ENCODE measurements at regions not wholly inside any gene's neighbourhood (a gene's known extent, or its start where the extent isn't known, plus 50 kb on each side); places are given as distances from the start of the nearest gene placed in this dataset.

GRCh38 chr6:71490876-71491275 lies 202.3 kb downstream of the OGFRL1 start:
- Histone ChIP-seq H3K27ac (ENCODE audit: low read depth in 1 of 2, low read length in 2 of 2) (no peak overlapping the region), H3K4me1 (ENCODE audit: control insufficient read depth in 4 of 4, insufficient read depth in 4 of 4, low read length in 3 of 4) (no peaks in the 10 kb centered on the region), H3K27me3 (ENCODE audit: control insufficient read depth in 4 of 4, insufficient read depth in 4 of 4, low read length in 3 of 4) (no peaks in the 10 kb centered on the region), H3K9ac (ENCODE audit: low read depth in 1 of 2, low read length in 2 of 2) (no peak overlapping the region), H3K9me3 (ENCODE audit: control insufficient read depth in 4 of 4, low read length in 3 of 4) (no peaks in the 10 kb centered on the region), H3K36me3 (ENCODE audit: control insufficient read depth in 4 of 4, insufficient read depth in 3 of 4, low read depth in 1 of 4, low read length in 3 of 4) (no peaks in the 10 kb centered on the region), H3K4me3 (ENCODE audit: low read depth in 1 of 3, low read length in 3 of 3) (no peak overlapping the region)
- WGBS: 88% methylated on average over 5 of the region's 5 CpGs
- TF ChIP-seq HNF4A (conservative IDR thresholded peaks at IDR 0.05) (no peak), EGR1 (IDR thresholded peaks at IDR 0.05; ENCODE audit: low read depth in 2 of 2) (no peak), HNF4G (IDR thresholded peaks at IDR 0.05) (no peak), FOXA2 (IDR thresholded peaks at IDR 0.05) (no peak), RXRA (IDR thresholded peaks at IDR 0.05) (no peak), NR2F2 (IDR thresholded peaks at IDR 0.05) (no peak), FOXA1 (IDR thresholded peaks at IDR 0.05) (no peak), MAX (IDR thresholded peaks at IDR 0.05) (no peak)
- TF ChIP-seq, protein P1, sequence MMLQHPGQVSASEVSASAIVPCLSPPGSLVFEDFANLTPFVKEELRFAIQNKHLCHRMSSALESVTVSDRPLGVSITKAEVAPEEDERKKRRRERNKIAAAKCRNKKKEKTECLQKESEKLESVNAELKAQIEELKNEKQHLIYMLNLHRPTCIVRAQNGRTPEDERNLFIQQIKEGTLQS (IDR thresholded peaks at IDR 0.05): no peak
- no peak for DNase-seq (ENCODE audit: low spot score)

- Histone ChIP-seq H3K9me3 (ENCODE audit: control insufficient read depth in 4 of 4, low read length in 3 of 4) (no peaks in the 10 kb centered on the region), H3K4me1 (ENCODE audit: control insufficient read depth in 4 of 4, insufficient read depth in 4 of 4, low read length in 3 of 4) (no peaks in the 10 kb centered on the region), H3K4me3 (ENCODE audit: low read depth in 1 of 3, low read length in 3 of 3) (no peak overlapping the region), H3K27me3 (ENCODE audit: control insufficient read depth in 4 of 4, insufficient read depth in 4 of 4, low read length in 3 of 4) (no peaks in the 10 kb centered on the region), H3K9ac (ENCODE audit: low read depth in 1 of 2, low read length in 2 of 2) (no peak overlapping the region), H3K27ac (ENCODE audit: low read depth in 1 of 2, low read length in 2 of 2) (no peak overlapping the region), H3K36me3 (ENCODE audit: control insufficient read depth in 4 of 4, insufficient read depth in 3 of 4, low read depth in 1 of 4, low read length in 3 of 4) (no peaks in the 10 kb centered on the region)
- no peak for TF ChIP-seq MAX (IDR thresholded peaks at IDR 0.05)
- TF ChIP-seq RAD21 (IDR thresholded peaks at IDR 0.05): no peak
- no peak for TF ChIP-seq YY1 (IDR thresholded peaks at IDR 0.05)
- DNase-seq (ENCODE audit: low spot score): no peak
These were observed 203.2 kb downstream of the OGFRL1 start for GRCh38 chr6:71491844-71492243.

DNA sequence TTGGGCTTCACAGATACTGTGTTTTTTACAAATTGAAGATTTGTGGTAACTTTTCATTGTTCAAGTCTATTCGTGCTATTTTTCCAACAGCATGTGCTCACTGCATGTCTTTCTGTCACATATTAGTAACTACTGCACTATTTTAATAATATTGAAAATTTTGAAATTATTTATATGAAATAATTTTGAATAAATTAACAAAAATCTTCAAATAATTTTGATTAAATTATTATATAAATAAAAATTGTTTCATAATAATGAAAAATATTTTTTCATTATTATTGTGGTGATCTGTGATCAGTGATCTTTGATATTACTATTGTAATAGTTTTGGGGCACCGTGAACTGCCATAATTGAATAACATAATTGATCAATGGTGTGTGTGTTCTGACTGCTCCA lies 204.1 kb downstream of the OGFRL1 start:
- no peaks in the 10 kb centered on the region for H3K9me3 ChIP-seq (ENCODE audit: control insufficient read depth in 4 of 4, low read length in 3 of 4)
- WGBS: 49% methylated on average over 2 of the region's 2 CpGs
- H3K36me3 ChIP-seq (ENCODE audit: control insufficient read depth in 4 of 4, insufficient read depth in 3 of 4, low read depth in 1 of 4, low read length in 3 of 4): no peaks in the 10 kb centered on the region
- H3K27ac ChIP-seq (ENCODE audit: low read depth in 1 of 2, low read length in 2 of 2): no peak overlapping the region
- no peak for DNase-seq (ENCODE audit: low spot score)
- TF ChIP-seq, protein P2, sequence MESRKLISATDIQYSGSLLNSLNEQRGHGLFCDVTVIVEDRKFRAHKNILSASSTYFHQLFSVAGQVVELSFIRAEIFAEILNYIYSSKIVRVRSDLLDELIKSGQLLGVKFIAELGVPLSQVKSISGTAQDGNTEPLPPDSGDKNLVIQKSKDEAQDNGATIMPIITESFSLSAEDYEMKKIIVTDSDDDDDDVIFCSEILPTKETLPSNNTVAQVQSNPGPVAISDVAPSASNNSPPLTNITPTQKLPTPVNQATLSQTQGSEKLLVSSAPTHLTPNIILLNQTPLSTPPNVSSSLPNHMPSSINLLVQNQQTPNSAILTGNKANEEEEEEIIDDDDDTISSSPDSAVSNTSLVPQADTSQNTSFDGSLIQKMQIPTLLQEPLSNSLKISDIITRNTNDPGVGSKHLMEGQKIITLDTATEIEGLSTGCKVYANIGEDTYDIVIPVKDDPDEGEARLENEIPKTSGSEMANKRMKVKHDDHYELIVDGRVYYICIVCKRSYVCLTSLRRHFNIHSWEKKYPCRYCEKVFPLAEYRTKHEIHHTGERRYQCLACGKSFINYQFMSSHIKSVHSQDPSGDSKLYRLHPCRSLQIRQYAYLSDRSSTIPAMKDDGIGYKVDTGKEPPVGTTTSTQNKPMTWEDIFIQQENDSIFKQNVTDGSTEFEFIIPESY (IDR thresholded peaks at IDR 0.05): no peak
- TF ChIP-seq GABPA (IDR thresholded peaks at IDR 0.05 in 1 of 2, conservative IDR thresholded peaks at IDR 0.05 in 1 of 2) (no peak), SP1 (IDR thresholded peaks at IDR 0.05) (no peak), RXRA (IDR thresholded peaks at IDR 0.05) (no peak), HNF4G (IDR thresholded peaks at IDR 0.05) (no peak), HNF4A (conservative IDR thresholded peaks at IDR 0.05) (no peak), RAD21 (IDR thresholded peaks at IDR 0.05) (no peak), MAX (IDR thresholded peaks at IDR 0.05) (no peak), EGR1 (IDR thresholded peaks at IDR 0.05; ENCODE audit: low read depth in 2 of 2) (no peak), YY1 (IDR thresholded peaks at IDR 0.05) (no peak), FOXA1 (IDR thresholded peaks at IDR 0.05) (no peak), TAF1 (conservative IDR thresholded peaks at IDR 0.05) (no peak), JUND (IDR thresholded peaks at IDR 0.05) (no peak), FOXA2 (IDR thresholded peaks at IDR 0.05) (no peak), NR2F2 (IDR thresholded peaks at IDR 0.05) (no peak)
- TF ChIP-seq, protein P3, sequence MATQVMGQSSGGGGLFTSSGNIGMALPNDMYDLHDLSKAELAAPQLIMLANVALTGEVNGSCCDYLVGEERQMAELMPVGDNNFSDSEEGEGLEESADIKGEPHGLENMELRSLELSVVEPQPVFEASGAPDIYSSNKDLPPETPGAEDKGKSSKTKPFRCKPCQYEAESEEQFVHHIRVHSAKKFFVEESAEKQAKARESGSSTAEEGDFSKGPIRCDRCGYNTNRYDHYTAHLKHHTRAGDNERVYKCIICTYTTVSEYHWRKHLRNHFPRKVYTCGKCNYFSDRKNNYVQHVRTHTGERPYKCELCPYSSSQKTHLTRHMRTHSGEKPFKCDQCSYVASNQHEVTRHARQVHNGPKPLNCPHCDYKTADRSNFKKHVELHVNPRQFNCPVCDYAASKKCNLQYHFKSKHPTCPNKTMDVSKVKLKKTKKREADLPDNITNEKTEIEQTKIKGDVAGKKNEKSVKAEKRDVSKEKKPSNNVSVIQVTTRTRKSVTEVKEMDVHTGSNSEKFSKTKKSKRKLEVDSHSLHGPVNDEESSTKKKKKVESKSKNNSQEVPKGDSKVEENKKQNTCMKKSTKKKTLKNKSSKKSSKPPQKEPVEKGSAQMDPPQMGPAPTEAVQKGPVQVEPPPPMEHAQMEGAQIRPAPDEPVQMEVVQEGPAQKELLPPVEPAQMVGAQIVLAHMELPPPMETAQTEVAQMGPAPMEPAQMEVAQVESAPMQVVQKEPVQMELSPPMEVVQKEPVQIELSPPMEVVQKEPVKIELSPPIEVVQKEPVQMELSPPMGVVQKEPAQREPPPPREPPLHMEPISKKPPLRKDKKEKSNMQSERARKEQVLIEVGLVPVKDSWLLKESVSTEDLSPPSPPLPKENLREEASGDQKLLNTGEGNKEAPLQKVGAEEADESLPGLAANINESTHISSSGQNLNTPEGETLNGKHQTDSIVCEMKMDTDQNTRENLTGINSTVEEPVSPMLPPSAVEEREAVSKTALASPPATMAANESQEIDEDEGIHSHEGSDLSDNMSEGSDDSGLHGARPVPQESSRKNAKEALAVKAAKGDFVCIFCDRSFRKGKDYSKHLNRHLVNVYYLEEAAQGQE (IDR thresholded peaks at IDR 0.05): no peak
- TF ChIP-seq, protein P4, sequence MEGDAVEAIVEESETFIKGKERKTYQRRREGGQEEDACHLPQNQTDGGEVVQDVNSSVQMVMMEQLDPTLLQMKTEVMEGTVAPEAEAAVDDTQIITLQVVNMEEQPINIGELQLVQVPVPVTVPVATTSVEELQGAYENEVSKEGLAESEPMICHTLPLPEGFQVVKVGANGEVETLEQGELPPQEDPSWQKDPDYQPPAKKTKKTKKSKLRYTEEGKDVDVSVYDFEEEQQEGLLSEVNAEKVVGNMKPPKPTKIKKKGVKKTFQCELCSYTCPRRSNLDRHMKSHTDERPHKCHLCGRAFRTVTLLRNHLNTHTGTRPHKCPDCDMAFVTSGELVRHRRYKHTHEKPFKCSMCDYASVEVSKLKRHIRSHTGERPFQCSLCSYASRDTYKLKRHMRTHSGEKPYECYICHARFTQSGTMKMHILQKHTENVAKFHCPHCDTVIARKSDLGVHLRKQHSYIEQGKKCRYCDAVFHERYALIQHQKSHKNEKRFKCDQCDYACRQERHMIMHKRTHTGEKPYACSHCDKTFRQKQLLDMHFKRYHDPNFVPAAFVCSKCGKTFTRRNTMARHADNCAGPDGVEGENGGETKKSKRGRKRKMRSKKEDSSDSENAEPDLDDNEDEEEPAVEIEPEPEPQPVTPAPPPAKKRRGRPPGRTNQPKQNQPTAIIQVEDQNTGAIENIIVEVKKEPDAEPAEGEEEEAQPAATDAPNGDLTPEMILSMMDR (IDR thresholded peaks at IDR 0.05; ENCODE audit: low read depth, low read length, missing input control): no peak
- TF ChIP-seq, protein P1 (IDR thresholded peaks at IDR 0.05): no peak
- H3K4me3 ChIP-seq (ENCODE audit: low read depth in 1 of 3, low read length in 3 of 3): no peak overlapping the region
- no peaks in the 10 kb centered on the region for H3K27me3 ChIP-seq (ENCODE audit: control insufficient read depth in 4 of 4, insufficient read depth in 4 of 4, low read length in 3 of 4)
- H3K9ac ChIP-seq (ENCODE audit: low read depth in 1 of 2, low read length in 2 of 2): no peak overlapping the region
- no peaks in the 10 kb centered on the region for H3K4me1 ChIP-seq (ENCODE audit: control insufficient read depth in 4 of 4, insufficient read depth in 4 of 4, low read length in 3 of 4)

Measured in liver (tissue), 8 donors.